T-helper 2 cell treated with Interferon-gamma antibody and Interleukin-4, amounts not matched to agents 5 μg/mL and 100 μg/mL, for 36 hours (primary cell): ENCODE measurements at regions not wholly inside any gene's neighbourhood (a gene's known extent, or its start where the extent isn't known, plus 50 kb on each side); places are given as distances from the start of the nearest gene placed in this dataset.

Source experiments
- DNase-seq: peaks from one replicate; pipeline ENCODE4 v3.0.0; 2021; ENCODE audit warnings: low spot score
- H3K27ac Mint-ChIP-seq: one replicate; pipeline ENCODE4 v1.8.0; 2021; ENCODE audit warnings: mild to moderate bottlenecking, mixed read lengths
- H3K27me3 Mint-ChIP-seq: one replicate; pipeline ENCODE4 v1.8.0; 2021; ENCODE audit warnings: low read depth, mixed read lengths
- H3K36me3 Mint-ChIP-seq: one replicate; pipeline ENCODE4 v1.8.0; 2021; ENCODE audit warnings: low read depth, mixed read lengths
- H3K4me1 Mint-ChIP-seq: one replicate; pipeline ENCODE4 v1.8.0; 2021; ENCODE audit warnings: low read depth, mixed read lengths
- H3K4me3 Mint-ChIP-seq: one replicate; pipeline ENCODE4 v1.8.0; 2022; ENCODE audit warnings: mild to moderate bottlenecking, moderate library complexity, mixed read lengths
- H3K9me3 Mint-ChIP-seq: one replicate; pipeline ENCODE4 v1.8.0; 2021; ENCODE audit warnings: mixed read lengths

DNA sequence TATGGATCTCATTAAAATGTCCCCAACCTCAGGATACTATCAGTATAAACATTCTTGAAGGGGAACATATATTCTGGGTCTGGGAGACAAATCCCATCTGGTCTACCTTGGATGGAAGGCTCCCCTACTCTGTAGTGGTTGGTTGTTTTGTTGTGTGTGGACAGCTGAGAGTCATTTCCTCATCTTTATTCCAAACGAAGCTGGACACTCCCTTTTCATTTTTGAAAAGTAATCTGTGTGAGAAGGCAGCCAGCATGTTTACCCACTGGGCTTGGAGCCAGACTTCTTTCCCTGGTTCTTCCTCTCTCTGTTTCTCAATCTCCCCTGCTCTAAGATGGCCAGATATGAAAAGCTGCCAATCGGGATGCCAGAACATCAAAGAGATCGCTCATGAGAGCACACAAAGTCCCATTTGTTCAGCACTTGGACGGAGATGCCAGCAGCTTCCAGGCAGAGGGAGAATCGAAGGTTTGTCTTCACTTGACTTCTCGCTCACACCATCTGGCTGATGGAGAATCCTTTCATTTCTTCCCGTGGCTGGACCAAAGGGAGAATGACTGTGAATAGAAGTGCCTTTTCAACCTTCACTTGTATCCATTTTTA, 108.1 kb upstream of the AGR3 start:
- no peak overlapping the region for H3K27ac Mint-ChIP-seq
- H3K36me3 Mint-ChIP-seq, result no peaks in the 10 kb centered on the region
- H3K4me3 Mint-ChIP-seq, result no peak overlapping the region
- peaks cover 16% of the 10 kb centered on the region for H3K27me3 Mint-ChIP-seq
- no peak for DNase-seq
- peaks cover 1% of the 10 kb centered on the region for H3K9me3 Mint-ChIP-seq
- H3K4me1 Mint-ChIP-seq, result peaks cover 15% of the 10 kb centered on the region

DNA sequence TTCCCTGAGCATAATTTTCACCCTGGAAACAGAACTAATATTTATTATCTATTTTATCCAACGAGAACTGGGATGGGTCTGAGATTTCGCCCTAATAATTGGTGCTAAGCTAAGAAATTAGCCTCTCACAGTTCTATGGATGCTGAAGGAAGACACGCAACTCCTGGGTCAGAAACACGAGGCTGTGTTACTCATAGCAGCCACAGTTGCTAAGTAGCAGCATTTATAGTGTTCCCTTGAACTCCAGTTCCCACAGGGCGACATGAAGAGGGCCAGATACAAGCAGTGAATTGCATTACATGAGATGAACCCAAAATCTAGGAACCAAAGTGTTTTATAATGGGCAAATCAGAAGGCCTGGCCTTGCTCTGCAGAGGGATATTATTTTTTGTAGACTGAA, 109.8 kb upstream of the AGR3 start:
- peaks cover 9% of the 10 kb centered on the region for H3K27me3 Mint-ChIP-seq
- no peak overlapping the region for H3K27ac Mint-ChIP-seq
- no peak overlapping the region for H3K4me3 Mint-ChIP-seq
- no peak for DNase-seq
- H3K9me3 Mint-ChIP-seq, result peaks cover 14% of the 10 kb centered on the region
- H3K36me3 Mint-ChIP-seq, result peaks cover 3% of the 10 kb centered on the region
- peaks cover 15% of the 10 kb centered on the region for H3K4me1 Mint-ChIP-seq

DNA sequence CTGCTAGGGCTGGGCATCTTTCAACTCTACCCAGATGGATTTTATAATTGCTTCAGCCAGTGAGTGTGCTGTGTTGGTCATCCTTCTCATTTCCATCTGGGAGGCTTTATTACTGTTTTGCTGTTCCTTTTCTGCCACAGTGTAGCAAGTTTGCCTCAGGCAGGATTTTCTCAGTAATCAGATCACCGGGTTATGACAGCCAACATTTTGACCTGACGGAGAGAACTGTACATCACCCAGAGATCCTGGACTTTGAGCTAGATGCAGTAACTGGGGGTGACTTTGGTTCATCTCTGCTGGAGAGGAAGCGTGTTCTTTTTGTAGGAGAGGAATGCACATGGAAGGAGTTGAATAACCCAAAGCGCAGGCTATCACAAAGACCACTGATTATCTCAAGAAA, 111.8 kb upstream of the AGR3 start:
- Mint-ChIP-seq H3K27ac (no peak overlapping the region), H3K9me3 (peaks cover 33% of the 10 kb centered on the region), H3K36me3 (peaks cover 19% of the 10 kb centered on the region), H3K4me1 (peaks cover 18% of the 10 kb centered on the region), H3K4me3 (no peak overlapping the region), H3K27me3 (peaks cover 7% of the 10 kb centered on the region)
- no peak for DNase-seq

DNA sequence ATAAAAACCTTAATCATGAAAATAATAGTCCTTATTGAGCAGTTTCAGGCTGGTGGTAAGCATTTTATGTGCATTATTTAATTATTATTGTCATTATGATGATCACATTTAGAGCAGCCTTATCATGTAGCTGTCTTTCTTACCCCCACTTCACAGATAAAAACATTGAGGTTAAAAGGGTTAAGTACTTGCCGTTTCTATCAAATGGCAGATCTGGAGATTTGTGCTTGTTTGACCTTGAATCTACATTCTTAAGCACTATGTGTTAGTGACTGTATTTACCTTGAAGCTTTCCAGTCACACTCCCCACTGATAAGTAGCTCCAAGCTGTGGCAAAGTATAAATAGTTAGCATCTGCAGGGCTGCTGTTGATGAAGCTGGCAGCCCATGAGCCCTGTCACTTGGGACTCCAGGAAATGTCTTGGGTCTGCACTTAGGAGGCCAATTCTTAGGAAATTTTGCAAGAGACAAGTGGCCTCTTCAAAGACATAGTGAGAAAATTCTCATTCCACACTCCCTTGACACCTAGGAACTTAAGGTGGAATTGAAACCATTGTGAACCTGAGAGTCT, 116.8 kb upstream of the AGR3 start:
- Mint-ChIP-seq H3K27me3 (peaks cover 5% of the 10 kb centered on the region), H3K27ac (no peak overlapping the region), H3K36me3 (peaks cover 30% of the 10 kb centered on the region), H3K4me3 (no peak overlapping the region), H3K4me1 (peaks cover 29% of the 10 kb centered on the region), H3K9me3 (peaks cover 54% of the 10 kb centered on the region)
- DNase-seq, result no peak

DNA sequence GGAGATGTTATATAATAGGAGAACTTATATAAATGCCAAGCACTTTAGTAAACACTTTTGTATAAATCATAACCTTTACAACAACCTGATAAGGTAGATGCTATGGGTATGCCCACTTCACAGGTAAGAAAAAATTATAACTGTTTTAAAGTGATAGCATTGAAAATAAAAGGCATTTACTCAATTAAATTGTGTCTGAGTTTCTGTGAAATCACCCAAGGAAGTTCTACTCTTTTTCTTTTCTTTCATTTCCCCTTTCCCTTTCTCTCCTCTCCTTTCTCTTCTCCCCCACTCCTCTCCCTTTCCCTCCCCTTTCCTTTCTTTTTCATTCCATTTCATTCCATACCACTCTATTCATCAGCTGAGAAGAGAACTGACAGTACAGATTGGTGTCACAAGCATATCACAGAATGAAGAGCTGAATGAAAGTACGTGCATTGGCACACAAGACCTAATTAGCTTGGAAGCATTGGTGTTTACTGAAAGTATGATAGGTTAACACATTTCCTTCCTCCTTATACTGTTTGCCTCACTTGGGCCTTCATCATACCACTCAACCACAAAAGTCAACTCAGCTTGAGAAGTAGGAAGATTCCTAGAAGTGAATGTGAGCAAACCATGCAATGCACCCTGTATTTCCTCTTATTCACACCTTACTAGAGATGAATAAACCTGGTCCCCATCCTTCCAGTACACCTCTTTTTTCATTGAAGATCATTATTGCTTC, 117.9 kb upstream of the AGR3 start:
- peaks cover 32% of the 10 kb centered on the region for H3K4me1 Mint-ChIP-seq
- peak overlapping the region; percentile 91 for H3K27ac Mint-ChIP-seq
- peak overlapping the region; percentile 73 for H3K4me3 Mint-ChIP-seq
- H3K9me3 Mint-ChIP-seq, result peaks cover 54% of the 10 kb centered on the region
- H3K36me3 Mint-ChIP-seq, result peaks cover 30% of the 10 kb centered on the region
- H3K27me3 Mint-ChIP-seq, result peaks cover 3% of the 10 kb centered on the region
- peak; percentile 42 for DNase-seq

DNA sequence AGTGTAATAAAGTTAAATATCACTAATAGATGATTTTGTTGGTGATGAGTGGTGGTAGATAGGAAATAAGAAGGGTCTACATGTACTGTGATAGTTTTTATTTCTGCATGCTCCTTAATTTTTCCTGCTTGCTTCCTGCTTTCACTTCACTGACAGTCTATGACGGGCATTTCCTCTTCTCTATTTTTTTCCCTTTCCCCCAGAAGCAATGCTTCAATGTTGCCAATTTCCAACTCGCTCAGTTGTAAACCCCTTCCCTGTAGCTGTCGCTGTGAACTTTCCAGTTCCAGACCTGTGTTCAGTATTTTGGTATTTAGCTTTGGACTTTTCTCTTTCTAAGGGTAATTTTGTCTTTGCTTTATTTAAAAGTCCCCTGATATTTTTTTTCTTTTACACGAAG, 123.5 kb upstream of the AGR3 start:
- no peak for DNase-seq
- H3K9me3 Mint-ChIP-seq, result peaks cover 13% of the 10 kb centered on the region
- H3K36me3 Mint-ChIP-seq, result peaks cover 5% of the 10 kb centered on the region
- peaks cover 28% of the 10 kb centered on the region for H3K4me1 Mint-ChIP-seq
- peaks cover 2% of the 10 kb centered on the region for H3K27me3 Mint-ChIP-seq
- H3K27ac Mint-ChIP-seq, result no peak overlapping the region
- no peak overlapping the region for H3K4me3 Mint-ChIP-seq

DNA sequence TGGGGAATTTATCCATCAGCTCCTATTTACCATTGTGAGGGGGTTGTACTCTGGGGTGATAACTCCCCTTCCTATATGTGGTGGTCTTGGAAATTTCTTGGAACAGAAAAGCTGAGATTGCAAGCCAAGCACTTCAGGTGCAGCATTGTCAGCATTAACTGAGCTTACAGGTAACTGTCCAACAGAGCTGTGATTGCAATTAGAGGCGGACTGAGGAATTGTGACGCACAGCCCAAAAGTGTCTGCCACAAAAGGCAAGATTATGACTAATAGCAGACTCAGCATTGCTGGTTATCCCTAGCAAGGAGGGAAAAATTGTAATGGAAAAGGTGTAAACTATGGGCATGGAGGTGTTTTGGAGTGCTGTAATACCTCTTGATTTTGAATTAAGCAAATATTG, 126.1 kb upstream of the AGR3 start:
- peaks cover 2% of the 10 kb centered on the region for H3K27me3 Mint-ChIP-seq
- peaks cover 4% of the 10 kb centered on the region for H3K9me3 Mint-ChIP-seq
- no peak overlapping the region for H3K27ac Mint-ChIP-seq
- no peaks in the 10 kb centered on the region for H3K36me3 Mint-ChIP-seq
- peaks cover 31% of the 10 kb centered on the region for H3K4me1 Mint-ChIP-seq
- no peak overlapping the region for H3K4me3 Mint-ChIP-seq
- no peak for DNase-seq

DNA sequence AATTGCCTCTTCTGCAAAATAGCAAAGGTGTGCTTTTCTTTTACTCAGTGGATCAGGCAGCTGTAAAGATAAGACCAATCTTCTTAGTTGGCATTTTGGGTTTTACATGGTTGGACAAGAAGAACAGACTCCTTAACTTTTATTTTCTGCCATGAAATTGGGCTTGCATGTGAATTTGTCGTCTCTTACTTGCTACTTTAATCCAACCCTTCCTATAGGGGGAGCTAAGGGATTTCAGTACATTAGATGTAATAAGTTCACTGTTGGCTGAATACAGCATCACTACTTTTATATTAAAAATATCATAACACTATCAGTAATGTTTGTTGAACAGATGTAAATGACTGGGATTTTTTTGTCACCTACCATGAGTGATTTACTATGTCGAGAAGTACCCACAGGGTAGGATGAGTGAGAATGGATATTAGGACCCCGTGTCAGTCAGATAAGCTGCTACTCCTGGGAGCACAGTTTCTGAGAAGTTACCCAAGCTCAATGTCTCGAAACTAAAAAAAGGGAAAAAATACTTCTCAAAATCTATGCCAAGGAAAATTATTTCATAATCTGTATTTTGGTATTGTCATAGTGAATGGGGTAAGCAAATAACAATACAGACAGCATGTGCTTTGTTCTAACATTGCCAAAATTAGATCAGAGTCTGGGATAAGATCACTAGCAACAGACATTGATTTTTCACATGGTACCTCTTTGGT, 127.4 kb upstream of the AGR3 start:
- Mint-ChIP-seq H3K27ac (no peak overlapping the region), H3K4me3 (no peak overlapping the region), H3K27me3 (peaks cover 2% of the 10 kb centered on the region), H3K9me3 (no peaks in the 10 kb centered on the region), H3K4me1 (peaks cover 34% of the 10 kb centered on the region), H3K36me3 (no peaks in the 10 kb centered on the region)
- no peak for DNase-seq

DNA sequence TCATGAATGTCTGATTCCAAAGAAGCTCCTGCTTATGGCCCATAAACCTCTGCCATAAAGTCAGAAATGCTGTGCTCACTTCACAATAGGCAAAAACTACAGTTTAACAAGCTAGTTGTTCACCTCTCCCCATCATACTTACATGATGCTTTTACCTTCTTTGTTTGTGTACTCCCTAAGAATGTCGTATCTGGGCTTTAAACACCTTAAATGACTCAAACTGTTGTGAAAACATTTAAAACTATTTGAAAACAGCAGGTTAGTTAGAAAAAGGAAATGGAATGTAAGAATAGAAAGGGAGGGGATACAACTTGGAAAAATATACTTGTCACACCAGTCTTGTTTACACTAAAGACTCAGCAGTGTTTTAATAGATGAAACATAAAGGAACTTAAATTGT, 128.2 kb upstream of the AGR3 start:
- Mint-ChIP-seq H3K36me3 (no peaks in the 10 kb centered on the region), H3K27ac (no peak overlapping the region), H3K9me3 (no peaks in the 10 kb centered on the region), H3K27me3 (peaks cover 2% of the 10 kb centered on the region), H3K4me3 (no peak overlapping the region), H3K4me1 (peaks cover 34% of the 10 kb centered on the region)
- no peak for DNase-seq

DNA sequence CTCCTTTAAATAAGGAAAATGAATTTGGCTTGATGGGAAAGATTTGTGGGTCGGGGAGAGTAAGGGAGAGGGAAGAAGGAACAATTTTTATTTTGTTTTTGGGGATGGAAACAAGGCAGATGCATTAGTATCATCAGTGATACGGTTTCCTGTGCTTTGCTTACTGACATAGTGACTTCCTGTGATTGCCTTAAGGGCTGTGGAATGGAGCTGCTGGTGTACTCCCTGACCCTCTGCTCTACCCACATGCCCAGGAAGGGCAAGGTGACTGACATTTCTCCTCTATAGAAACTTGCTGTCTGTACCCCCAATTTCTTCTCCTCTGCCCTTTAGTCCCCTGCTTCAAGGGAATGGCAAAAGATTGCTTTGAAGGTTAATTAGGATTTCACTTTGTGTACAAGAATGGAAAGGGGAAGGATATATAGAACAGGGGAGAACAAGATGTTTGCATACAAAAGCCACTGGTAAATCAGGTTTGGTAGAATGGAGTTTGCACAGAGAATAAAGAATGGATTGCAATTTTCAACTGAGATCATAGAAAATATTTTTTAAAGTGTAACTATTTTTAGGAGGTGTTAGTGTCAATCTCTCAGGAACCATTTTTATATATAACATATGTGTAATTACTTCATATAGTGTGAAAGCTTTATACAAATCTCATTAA, 129.0 kb upstream of the AGR3 start:
- no peaks in the 10 kb centered on the region for H3K9me3 Mint-ChIP-seq
- no peaks in the 10 kb centered on the region for H3K27me3 Mint-ChIP-seq
- H3K4me3 Mint-ChIP-seq, result no peak overlapping the region
- H3K4me1 Mint-ChIP-seq, result peaks cover 34% of the 10 kb centered on the region
- no peak for DNase-seq
- H3K27ac Mint-ChIP-seq, result no peak overlapping the region
- no peaks in the 10 kb centered on the region for H3K36me3 Mint-ChIP-seq

DNA sequence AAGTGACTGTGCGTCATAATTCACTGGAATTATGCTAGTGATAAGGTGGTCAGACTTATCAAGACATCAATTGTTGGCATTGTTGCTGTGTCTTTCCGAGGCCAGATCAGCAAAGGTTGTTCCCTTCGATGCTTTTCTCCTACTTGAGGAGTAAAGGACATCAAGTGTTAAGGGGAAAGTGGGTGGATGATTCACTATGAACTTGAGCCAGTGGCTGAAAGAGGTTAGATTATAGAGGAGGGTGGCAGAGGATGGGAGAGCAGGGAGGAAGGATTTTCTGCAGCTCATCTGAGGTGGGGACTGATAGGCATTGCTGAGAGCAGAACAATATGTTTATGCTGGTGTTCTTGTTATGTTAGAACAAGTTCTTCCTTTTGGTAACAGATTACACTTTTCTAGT, 131.4 kb upstream of the AGR3 start:
- H3K27me3 Mint-ChIP-seq, result no peaks in the 10 kb centered on the region
- no peak overlapping the region for H3K4me3 Mint-ChIP-seq
- no peak overlapping the region for H3K27ac Mint-ChIP-seq
- DNase-seq, result no peak
- H3K36me3 Mint-ChIP-seq, result no peaks in the 10 kb centered on the region
- H3K4me1 Mint-ChIP-seq, result peaks cover 36% of the 10 kb centered on the region
- H3K9me3 Mint-ChIP-seq, result no peaks in the 10 kb centered on the region

DNA sequence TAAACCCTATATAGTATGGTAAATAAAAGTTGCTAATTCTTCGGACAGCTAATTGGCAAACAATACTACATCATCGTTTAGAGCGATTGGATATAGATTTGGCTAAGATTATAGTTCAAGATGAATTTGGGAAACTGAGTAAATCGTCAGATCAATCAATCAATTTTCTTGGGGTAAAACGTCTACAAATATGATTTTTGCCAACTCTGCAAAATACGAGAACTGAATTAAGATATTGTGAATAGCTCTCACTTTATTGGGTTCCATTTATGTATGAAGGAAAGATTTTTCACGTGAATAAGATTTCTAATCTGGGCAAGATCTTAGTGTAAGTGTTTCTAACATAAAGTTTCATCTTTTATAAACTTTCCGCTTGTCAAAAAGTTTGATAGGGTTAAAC, 132.9 kb upstream of the AGR3 start:
- H3K27ac Mint-ChIP-seq, result no peak overlapping the region
- H3K4me3 Mint-ChIP-seq, result no peak overlapping the region
- no peaks in the 10 kb centered on the region for H3K36me3 Mint-ChIP-seq
- DNase-seq, result no peak
- peaks cover 28% of the 10 kb centered on the region for H3K4me1 Mint-ChIP-seq
- no peaks in the 10 kb centered on the region for H3K27me3 Mint-ChIP-seq
- no peaks in the 10 kb centered on the region for H3K9me3 Mint-ChIP-seq

DNA sequence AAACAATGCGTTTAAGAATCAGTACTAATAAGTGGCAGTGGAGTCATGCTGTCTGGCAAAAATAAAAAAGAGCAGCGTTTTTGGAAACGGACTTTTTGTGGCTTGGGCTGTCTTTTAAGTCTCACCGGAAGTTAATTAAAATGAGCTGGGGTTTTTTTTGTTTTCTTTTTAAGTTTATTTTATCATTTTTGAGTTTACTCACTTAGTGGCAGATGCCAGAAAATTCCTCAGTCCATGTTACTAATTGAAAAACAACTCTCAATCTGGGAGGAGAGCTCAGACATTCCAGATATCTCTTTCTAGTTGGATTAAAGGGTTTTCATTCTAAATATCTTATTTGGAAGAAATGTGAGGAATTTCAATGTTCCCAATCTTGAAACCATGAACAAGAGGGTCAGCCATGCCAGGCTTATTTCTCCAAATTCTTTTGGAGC, 133.8 kb upstream of the AGR3 start:
- Mint-ChIP-seq H3K36me3 (no peaks in the 10 kb centered on the region), H3K4me1 (peaks cover 21% of the 10 kb centered on the region), H3K27ac (no peak overlapping the region), H3K27me3 (no peaks in the 10 kb centered on the region), H3K9me3 (no peaks in the 10 kb centered on the region), H3K4me3 (no peak overlapping the region)
- no peak for DNase-seq
